ENCODE measurements at regions not wholly inside any gene's neighbourhood (a gene's known extent, or its start where the extent isn't known, plus 50 kb on each side); places are given as distances from the start of the nearest gene placed in this dataset.

DNA sequence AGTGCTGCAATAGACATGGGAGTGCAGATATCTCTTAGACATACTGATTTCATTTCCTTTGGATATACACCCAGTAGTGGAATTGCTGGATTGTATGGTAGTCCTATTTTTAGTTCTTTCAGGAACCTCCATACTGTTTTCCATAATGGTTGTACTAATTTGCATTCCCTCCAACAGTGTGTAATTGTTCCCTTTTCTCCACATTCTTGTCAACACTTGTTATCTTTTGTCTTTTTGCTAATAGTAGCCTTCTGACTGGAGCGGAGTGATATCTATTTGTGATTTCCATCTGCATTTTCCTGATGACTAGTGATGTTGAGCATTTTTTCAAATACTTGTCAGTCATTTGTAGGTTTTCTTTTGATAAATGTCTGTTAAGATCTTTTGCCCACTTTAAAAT lies 128.9 kb downstream of the CTNND1 start:
- TF ChIP-seq, protein P1, sequence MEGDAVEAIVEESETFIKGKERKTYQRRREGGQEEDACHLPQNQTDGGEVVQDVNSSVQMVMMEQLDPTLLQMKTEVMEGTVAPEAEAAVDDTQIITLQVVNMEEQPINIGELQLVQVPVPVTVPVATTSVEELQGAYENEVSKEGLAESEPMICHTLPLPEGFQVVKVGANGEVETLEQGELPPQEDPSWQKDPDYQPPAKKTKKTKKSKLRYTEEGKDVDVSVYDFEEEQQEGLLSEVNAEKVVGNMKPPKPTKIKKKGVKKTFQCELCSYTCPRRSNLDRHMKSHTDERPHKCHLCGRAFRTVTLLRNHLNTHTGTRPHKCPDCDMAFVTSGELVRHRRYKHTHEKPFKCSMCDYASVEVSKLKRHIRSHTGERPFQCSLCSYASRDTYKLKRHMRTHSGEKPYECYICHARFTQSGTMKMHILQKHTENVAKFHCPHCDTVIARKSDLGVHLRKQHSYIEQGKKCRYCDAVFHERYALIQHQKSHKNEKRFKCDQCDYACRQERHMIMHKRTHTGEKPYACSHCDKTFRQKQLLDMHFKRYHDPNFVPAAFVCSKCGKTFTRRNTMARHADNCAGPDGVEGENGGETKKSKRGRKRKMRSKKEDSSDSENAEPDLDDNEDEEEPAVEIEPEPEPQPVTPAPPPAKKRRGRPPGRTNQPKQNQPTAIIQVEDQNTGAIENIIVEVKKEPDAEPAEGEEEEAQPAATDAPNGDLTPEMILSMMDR (tag by site-specific recombination; IDR thresholded peaks at IDR 0.05): no peak
- TF ChIP-seq RBAK (tag by site-specific recombination; IDR thresholded peaks at IDR 0.05): no peak
- TF ChIP-seq, protein P2, sequence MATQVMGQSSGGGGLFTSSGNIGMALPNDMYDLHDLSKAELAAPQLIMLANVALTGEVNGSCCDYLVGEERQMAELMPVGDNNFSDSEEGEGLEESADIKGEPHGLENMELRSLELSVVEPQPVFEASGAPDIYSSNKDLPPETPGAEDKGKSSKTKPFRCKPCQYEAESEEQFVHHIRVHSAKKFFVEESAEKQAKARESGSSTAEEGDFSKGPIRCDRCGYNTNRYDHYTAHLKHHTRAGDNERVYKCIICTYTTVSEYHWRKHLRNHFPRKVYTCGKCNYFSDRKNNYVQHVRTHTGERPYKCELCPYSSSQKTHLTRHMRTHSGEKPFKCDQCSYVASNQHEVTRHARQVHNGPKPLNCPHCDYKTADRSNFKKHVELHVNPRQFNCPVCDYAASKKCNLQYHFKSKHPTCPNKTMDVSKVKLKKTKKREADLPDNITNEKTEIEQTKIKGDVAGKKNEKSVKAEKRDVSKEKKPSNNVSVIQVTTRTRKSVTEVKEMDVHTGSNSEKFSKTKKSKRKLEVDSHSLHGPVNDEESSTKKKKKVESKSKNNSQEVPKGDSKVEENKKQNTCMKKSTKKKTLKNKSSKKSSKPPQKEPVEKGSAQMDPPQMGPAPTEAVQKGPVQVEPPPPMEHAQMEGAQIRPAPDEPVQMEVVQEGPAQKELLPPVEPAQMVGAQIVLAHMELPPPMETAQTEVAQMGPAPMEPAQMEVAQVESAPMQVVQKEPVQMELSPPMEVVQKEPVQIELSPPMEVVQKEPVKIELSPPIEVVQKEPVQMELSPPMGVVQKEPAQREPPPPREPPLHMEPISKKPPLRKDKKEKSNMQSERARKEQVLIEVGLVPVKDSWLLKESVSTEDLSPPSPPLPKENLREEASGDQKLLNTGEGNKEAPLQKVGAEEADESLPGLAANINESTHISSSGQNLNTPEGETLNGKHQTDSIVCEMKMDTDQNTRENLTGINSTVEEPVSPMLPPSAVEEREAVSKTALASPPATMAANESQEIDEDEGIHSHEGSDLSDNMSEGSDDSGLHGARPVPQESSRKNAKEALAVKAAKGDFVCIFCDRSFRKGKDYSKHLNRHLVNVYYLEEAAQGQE (tag by site-specific recombination; IDR thresholded peaks at IDR 0.05): no peak
- TF ChIP-seq, protein P3, sequence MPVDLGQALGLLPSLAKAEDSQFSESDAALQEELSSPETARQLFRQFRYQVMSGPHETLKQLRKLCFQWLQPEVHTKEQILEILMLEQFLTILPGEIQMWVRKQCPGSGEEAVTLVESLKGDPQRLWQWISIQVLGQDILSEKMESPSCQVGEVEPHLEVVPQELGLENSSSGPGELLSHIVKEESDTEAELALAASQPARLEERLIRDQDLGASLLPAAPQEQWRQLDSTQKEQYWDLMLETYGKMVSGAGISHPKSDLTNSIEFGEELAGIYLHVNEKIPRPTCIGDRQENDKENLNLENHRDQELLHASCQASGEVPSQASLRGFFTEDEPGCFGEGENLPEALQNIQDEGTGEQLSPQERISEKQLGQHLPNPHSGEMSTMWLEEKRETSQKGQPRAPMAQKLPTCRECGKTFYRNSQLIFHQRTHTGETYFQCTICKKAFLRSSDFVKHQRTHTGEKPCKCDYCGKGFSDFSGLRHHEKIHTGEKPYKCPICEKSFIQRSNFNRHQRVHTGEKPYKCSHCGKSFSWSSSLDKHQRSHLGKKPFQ (tag by site-specific recombination; IDR thresholded peaks at IDR 0.05): no peak
- TF ChIP-seq ZBTB20 (tag by site-specific recombination; IDR thresholded peaks at IDR 0.05): no peak
- TF ChIP-seq, protein P4, sequence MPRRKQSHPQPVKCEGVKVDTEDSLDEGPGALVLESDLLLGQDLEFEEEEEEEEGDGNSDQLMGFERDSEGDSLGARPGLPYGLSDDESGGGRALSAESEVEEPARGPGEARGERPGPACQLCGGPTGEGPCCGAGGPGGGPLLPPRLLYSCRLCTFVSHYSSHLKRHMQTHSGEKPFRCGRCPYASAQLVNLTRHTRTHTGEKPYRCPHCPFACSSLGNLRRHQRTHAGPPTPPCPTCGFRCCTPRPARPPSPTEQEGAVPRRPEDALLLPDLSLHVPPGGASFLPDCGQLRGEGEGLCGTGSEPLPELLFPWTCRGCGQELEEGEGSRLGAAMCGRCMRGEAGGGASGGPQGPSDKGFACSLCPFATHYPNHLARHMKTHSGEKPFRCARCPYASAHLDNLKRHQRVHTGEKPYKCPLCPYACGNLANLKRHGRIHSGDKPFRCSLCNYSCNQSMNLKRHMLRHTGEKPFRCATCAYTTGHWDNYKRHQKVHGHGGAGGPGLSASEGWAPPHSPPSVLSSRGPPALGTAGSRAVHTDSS (tag by site-specific recombination; IDR thresholded peaks at IDR 0.05): no peak
- no peak for TF ChIP-seq ZNF184 (tag by site-specific recombination; IDR thresholded peaks at IDR 0.05)
- TF ChIP-seq, protein P5, sequence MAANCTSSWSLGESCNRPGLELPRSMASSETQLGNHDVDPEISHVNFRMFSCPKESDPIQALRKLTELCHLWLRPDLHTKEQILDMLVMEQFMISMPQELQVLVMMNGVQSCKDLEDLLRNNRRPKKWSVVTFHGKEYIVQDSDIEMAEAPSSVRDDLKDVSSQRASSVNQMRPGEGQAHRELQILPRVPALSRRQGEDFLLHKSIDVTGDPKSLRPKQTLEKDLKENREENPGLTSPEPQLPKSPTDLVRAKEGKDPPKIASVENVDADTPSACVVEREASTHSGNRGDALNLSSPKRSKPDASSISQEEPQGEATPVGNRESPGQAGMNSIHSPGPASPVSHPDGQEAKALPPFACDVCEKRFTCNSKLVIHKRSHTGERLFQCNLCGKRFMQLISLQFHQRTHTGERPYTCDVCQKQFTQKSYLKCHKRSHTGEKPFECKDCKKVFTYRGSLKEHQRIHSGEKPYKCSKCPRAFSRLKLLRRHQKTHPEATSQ (tag by site-specific recombination; IDR thresholded peaks at IDR 0.05): no peak
- TF ChIP-seq, protein P6, sequence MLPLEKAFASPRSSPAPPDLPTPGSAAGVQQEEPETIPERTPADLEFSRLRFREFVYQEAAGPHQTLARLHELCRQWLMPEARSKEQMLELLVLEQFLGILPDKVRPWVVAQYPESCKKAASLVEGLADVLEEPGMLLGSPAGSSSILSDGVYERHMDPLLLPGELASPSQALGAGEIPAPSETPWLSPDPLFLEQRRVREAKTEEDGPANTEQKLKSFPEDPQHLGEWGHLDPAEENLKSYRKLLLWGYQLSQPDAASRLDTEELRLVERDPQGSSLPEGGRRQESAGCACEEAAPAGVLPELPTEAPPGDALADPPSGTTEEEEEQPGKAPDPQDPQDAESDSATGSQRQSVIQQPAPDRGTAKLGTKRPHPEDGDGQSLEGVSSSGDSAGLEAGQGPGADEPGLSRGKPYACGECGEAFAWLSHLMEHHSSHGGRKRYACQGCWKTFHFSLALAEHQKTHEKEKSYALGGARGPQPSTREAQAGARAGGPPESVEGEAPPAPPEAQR (tag by site-specific recombination; IDR thresholded peaks at IDR 0.05): no peak
- TF ChIP-seq, protein P7, sequence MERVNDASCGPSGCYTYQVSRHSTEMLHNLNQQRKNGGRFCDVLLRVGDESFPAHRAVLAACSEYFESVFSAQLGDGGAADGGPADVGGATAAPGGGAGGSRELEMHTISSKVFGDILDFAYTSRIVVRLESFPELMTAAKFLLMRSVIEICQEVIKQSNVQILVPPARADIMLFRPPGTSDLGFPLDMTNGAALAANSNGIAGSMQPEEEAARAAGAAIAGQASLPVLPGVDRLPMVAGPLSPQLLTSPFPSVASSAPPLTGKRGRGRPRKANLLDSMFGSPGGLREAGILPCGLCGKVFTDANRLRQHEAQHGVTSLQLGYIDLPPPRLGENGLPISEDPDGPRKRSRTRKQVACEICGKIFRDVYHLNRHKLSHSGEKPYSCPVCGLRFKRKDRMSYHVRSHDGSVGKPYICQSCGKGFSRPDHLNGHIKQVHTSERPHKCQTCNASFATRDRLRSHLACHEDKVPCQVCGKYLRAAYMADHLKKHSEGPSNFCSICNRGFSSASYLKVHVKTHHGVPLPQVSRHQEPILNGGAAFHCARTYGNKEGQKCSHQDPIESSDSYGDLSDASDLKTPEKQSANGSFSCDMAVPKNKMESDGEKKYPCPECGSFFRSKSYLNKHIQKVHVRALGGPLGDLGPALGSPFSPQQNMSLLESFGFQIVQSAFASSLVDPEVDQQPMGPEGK (tag by site-specific recombination; IDR thresholded peaks at IDR 0.05): no peak
- TF ChIP-seq, protein P8, sequence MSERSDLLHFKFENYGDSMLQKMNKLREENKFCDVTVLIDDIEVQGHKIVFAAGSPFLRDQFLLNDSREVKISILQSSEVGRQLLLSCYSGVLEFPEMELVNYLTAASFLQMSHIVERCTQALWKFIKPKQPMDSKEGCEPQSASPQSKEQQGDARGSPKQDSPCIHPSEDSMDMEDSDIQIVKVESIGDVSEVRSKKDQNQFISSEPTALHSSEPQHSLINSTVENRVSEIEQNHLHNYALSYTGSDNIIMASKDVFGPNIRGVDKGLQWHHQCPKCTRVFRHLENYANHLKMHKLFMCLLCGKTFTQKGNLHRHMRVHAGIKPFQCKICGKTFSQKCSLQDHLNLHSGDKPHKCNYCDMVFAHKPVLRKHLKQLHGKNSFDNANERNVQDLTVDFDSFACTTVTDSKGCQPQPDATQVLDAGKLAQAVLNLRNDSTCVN (tag by site-specific recombination; optimal IDR thresholded peaks at IDR 0.05): no peak
